ENCODE measurements at regions not wholly inside any gene's neighbourhood (a gene's known extent, or its start where the extent isn't known, plus 50 kb on each side); places are given as distances from the start of the nearest gene placed in this dataset.

- DNase-seq (peak in 1 of 4 donors; percentile 6), ATAC-seq (no peak)
- intact Hi-C loops (cut with DNase I), result no loop called here
- no peaks in the 10 kb centered on the region for H3K36me3 ChIP-seq
- H3K4me3 ChIP-seq, result no peak overlapping the region
- no peak overlapping the region for H3K27ac ChIP-seq
- no peaks in the 10 kb centered on the region for H3K9me3 ChIP-seq
- H3K27me3 ChIP-seq, result no peaks in the 10 kb centered on the region
- peaks cover 0 to 2% of the 10 kb centered on the region in 2 donors for H3K4me1 ChIP-seq
- TF ChIP-seq CTCF (IDR thresholded peaks at IDR 0.05), result no peak
These were observed 132.6 kb upstream of the ZEB1 start for GRCh38 chr10:31186225-31187000.

GRCh38 chr10:31187182-31187581 is 131.8 kb upstream of the ZEB1 start:
- Histone ChIP-seq H3K27ac (no peak overlapping the region), H3K27me3 (no peaks in the 10 kb centered on the region), H3K4me3 (no peak overlapping the region), H3K36me3 (no peaks in the 10 kb centered on the region), H3K9me3 (no peaks in the 10 kb centered on the region), H3K4me1 (peaks cover 0 to 2% of the 10 kb centered on the region in 2 donors)
- no peak for ATAC-seq
- intact Hi-C loops (cut with DNase I), result no loop called here
- DNase-seq, result no peak
- TF ChIP-seq CTCF (IDR thresholded peaks at IDR 0.05), result no peak

GRCh38 chr10:31187607-31188210 is 131.3 kb upstream of the ZEB1 start:
- TF ChIP-seq CTCF (IDR thresholded peaks at IDR 0.05), result no peak
- DNase-seq, result no peak

GRCh38 chr10:31188792-31189406 is 130.1 kb upstream of the ZEB1 start:
- TF ChIP-seq CTCF (IDR thresholded peaks at IDR 0.05), result no peak
- no peaks in the 10 kb centered on the region for H3K9me3 ChIP-seq
- DNase-seq (no peak), ATAC-seq (no peak)
- H3K4me1 ChIP-seq, result no peaks in the 10 kb centered on the region
- H3K27me3 ChIP-seq, result no peaks in the 10 kb centered on the region
- no peak overlapping the region for H3K27ac ChIP-seq
- H3K36me3 ChIP-seq, result no peaks in the 10 kb centered on the region
- intact Hi-C loops (cut with DNase I), result no loop called here
- H3K4me3 ChIP-seq, result no peak overlapping the region

More at GRCh38 chr10:31187607-31188210, 131.3 kb upstream of the ZEB1 start:
- no peak overlapping the region for H3K27ac ChIP-seq
- H3K4me3 ChIP-seq, result no peak overlapping the region
- H3K4me1 ChIP-seq, result peaks cover 0 to 2% of the 10 kb centered on the region in 2 donors
- ATAC-seq, result no peak
- H3K27me3 ChIP-seq, result no peaks in the 10 kb centered on the region
- intact Hi-C loops (cut with DNase I), result no loop called here
- H3K9me3 ChIP-seq, result no peaks in the 10 kb centered on the region
- H3K36me3 ChIP-seq, result no peaks in the 10 kb centered on the region

GRCh38 chr10:31190488-31190887 is 128.5 kb upstream of the ZEB1 start:
- ATAC-seq, result no peak
- TF ChIP-seq CTCF (IDR thresholded peaks at IDR 0.05), result no peak
- H3K4me1 ChIP-seq, result no peaks in the 10 kb centered on the region
- no peaks in the 10 kb centered on the region for H3K9me3 ChIP-seq
- intact Hi-C loops (cut with DNase I), result no loop called here
- H3K27ac ChIP-seq, result no peak overlapping the region
- H3K36me3 ChIP-seq, result no peaks in the 10 kb centered on the region
- no peak for DNase-seq
- no peaks in the 10 kb centered on the region for H3K27me3 ChIP-seq
- no peak overlapping the region for H3K4me3 ChIP-seq

All from left lung (tissue), 4 donors.